Fibroblast of lung (primary cell): ENCODE measurements at regions not wholly inside any gene's neighbourhood (a gene's known extent, or its start where the extent isn't known, plus 50 kb on each side); places are given as distances from the start of the nearest gene placed in this dataset.

Experiments used
- CTCF ChIP-seq, 2 donors: IDR thresholded peaks in 1 of 2; conservative IDR thresholded peaks in 1 of 2; 1 replicate in 1 of 2; 2 replicates in 1 of 2; pipeline ENCODE4 v1.5.1; 2011 to 2012; ENCODE audit warnings: low read length in 2 of 2, control low read depth in 1 of 2, inconsistent platforms in 1 of 2, low read depth in 1 of 2, mild to moderate bottlenecking in 1 of 2
- EZH2 ChIP-seq: IDR thresholded peaks from 2 replicates; pipeline ENCODE4 v1.5.1; 2012; ENCODE audit warnings: low read length, control low read depth, mild to moderate bottlenecking; ENCODE audit errors: missing control alignments

DNA sequence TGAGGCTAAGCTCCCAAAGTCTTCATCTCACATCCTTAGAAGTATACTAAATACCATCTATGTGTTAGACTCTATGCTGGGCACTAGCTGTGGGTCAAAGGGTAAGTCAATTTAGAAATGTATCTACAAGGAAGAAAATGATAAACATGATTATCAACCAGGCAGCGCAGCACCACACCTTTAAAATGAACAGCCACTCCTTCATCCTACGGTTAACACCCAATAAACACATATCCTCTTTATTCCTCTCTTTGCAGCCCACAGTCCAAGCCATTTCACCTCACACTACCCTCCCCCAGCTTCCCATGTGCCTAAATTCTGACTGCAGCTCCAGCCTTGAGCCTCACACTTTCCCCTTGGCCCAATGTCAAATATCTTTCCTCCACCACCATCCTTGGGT lies 362.6 kb downstream of the FGFR2 start:
- TF ChIP-seq CTCF (conservative IDR thresholded peaks at IDR 0.05 in 1 of 2, IDR thresholded peaks at IDR 0.05 in 1 of 2; ENCODE audit: low read depth in 1 of 2, low read length in 2 of 2) = no peak
- no peak for TF ChIP-seq EZH2
